Psoas muscle (tissue), 7 donors: ENCODE measurements at regions not wholly inside any gene's neighbourhood (a gene's known extent, or its start where the extent isn't known, plus 50 kb on each side); places are given as distances from the start of the nearest gene placed in this dataset.

ENCODE experiments used
- ATAC-seq, 4 donors: fragments of 200-7000 bp; cut with Tn5 transposase; one replicate each; pipeline ENCODE4 v1.9.1; 2020; ENCODE audit warnings: moderate library complexity in 3 of 4, mild to moderate bottlenecking in 2 of 4
- DNase-seq, 2 donors: peaks; one replicate each; pipeline ENCODE4 v3.0.0-alpha.2; 2020
- H3K27ac ChIP-seq: fragments of 200-600 bp; one replicate; pipeline ENCODE4 v1.8.0; 2022
- H3K27me3 ChIP-seq, 3 donors: fragments of 200-600 bp in 1 of 3; one replicate each; pipeline versions ENCODE4 v1.6.1 to v1.8.0; 2013 to 2022; ENCODE audit warnings: low read length in 2 of 3, mild to moderate bottlenecking in 2 of 3, moderate library complexity in 1 of 3; ENCODE audit not compliant: insufficient read depth in 3 of 3
- H3K36me3 ChIP-seq, 2 donors: fragments of 200-600 bp in 1 of 2; one replicate each; pipeline versions ENCODE4 v1.6.1 to v1.8.0; 2013 to 2022; ENCODE audit warnings: low read depth in 1 of 2, mild to moderate bottlenecking in 1 of 2, moderate library complexity in 1 of 2; ENCODE audit not compliant: insufficient read depth in 1 of 2
- H3K4me1 ChIP-seq: fragments of 200-600 bp; one replicate; pipeline ENCODE4 v1.8.0; 2022
- H3K4me3 ChIP-seq: fragments of 200-600 bp; one replicate; pipeline ENCODE4 v1.8.0; 2022; ENCODE audit warnings: mild to moderate bottlenecking
- H3K9me3 ChIP-seq: fragments of 200-600 bp; one replicate; pipeline ENCODE4 v1.8.0; 2022
- WGBS, 3 donors: extraction: QIAGEN DNeasy Blood & Tissue Kit; methylation state at CpG; one replicate each; pipeline versions ENCODE4 v1.1.6 to v1.1.7; 2013; 5-methylcytosine and 5-hydroxymethylcytosine counted together
- intact Hi-C, 2 donors: fragments of 100-400 bp; cut with DNase I; formaldehyde crosslinking; loops; one replicate each; pipeline versions ENCODE4 v1.11.0 to v1.14.2; 2022
- TF ChIP-seq, protein P1 (sequence below): fragments of 200-600 bp; IDR thresholded peaks from one replicate; pipeline ENCODE4 v1.8.0; 2022; ENCODE audit warnings: antibody characterized with exemption
- donor health status: healthy with polysubstance abuse.
- donor health status: DM: no; HTN: no; CAD: no; lungs with moderate emphysema.
- donor health status: Bipolar disorder and iron deficiency.
- donor health status: healthy.
- donor health status: DM: yes; HTN: yes; CAD: no.
- donor health status: DM: no; HTN: no; CAD: no.
- donor health status: DM: yes; HTN: yes; CAD: no.

DNA sequence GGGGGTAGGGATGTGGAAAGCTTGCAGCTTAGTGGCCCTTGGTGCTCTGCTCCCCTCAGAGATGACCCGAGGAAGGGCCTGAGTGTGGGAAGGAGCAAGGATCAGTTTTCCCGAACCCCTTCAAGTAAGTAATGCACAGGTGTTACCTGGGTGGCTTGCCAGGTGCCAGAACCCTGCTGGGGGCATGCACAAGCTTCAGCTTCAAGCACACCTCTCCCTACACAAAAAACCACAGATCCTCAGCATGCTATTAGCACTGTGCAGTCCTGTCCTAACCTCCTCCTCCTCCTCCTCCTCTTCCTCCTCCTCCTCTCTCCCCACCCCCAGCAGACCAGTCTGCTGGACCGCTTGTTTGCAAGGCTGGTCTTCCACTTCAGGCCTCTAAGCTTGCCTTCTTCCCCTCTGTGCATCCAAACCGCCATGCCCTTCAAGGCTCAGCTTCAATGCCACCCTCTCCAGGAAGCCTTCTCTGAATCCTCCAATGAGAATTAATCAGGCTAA is 114.8 kb downstream of the ACAA2 start:
- no peaks in the 10 kb centered on the region for H3K36me3 ChIP-seq
- intact Hi-C loops, result no loop called here
- DNase-seq, result no peak
- H3K27ac ChIP-seq, result no peak overlapping the region
- no peaks in the 10 kb centered on the region for H3K27me3 ChIP-seq
- H3K9me3 ChIP-seq, result no peaks in the 10 kb centered on the region
- H3K4me1 ChIP-seq, result peaks cover 2% of the 10 kb centered on the region
- ATAC-seq, result no peak
- TF ChIP-seq, protein P1, sequence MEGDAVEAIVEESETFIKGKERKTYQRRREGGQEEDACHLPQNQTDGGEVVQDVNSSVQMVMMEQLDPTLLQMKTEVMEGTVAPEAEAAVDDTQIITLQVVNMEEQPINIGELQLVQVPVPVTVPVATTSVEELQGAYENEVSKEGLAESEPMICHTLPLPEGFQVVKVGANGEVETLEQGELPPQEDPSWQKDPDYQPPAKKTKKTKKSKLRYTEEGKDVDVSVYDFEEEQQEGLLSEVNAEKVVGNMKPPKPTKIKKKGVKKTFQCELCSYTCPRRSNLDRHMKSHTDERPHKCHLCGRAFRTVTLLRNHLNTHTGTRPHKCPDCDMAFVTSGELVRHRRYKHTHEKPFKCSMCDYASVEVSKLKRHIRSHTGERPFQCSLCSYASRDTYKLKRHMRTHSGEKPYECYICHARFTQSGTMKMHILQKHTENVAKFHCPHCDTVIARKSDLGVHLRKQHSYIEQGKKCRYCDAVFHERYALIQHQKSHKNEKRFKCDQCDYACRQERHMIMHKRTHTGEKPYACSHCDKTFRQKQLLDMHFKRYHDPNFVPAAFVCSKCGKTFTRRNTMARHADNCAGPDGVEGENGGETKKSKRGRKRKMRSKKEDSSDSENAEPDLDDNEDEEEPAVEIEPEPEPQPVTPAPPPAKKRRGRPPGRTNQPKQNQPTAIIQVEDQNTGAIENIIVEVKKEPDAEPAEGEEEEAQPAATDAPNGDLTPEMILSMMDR, result no peak
- 74 to 82% (median 79%) methylated on average over 4 of the region's 4 CpGs for WGBS, 3 donors
- no peak overlapping the region for H3K4me3 ChIP-seq

DNA sequence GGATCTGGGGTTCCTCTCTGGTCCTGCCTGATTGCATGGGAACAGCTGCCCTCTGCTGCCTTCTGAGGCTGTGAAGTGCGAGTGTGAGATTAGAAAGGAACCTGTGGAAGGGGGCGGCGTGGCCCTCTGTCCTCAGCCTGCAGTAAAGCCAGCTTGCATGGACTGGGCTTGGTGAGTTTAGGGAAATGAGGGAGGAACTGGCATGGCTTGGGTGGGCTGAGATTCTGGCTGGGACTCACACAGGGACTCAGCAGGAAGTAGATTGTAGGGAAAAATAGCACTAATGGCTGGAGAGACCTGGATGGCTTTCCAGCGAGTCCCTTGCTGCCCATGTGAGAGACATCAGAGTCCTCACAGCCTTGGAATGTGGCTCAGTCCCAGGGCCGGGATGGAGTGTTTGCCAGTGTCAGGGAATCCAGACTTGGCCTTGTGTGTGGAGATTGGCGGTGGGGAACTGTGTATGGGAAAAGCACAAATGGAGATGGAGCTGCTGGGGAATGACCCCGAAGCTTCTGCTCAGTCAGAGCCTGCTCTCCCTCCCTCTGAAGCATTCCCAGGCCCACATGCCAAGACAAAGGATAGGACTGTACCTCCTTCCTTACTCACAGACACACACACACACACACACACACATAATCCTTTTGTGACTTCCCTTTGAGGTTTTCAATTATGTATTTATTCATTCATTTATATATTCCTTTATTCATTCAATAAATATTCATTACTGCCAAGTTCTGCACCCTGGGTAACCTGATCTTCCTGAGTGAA is 115.4 kb downstream of the ACAA2 start:
- H3K27ac ChIP-seq, result no peak overlapping the region
- ATAC-seq, result peak; percentile 39 to 62 (median 46)
- intact Hi-C loops, result no loop called here
- H3K4me1 ChIP-seq, result peaks cover 2% of the 10 kb centered on the region
- 27 to 40% (median 31%) methylated on average over 7 of the region's 7 CpGs for WGBS, 3 donors
- no peaks in the 10 kb centered on the region for H3K27me3 ChIP-seq
- no peak overlapping the region for H3K4me3 ChIP-seq
- DNase-seq, result peak in 1 of 2 donors; percentile 33
- H3K9me3 ChIP-seq, result no peaks in the 10 kb centered on the region
- TF ChIP-seq, protein P1, result no peak
- no peaks in the 10 kb centered on the region for H3K36me3 ChIP-seq

DNA sequence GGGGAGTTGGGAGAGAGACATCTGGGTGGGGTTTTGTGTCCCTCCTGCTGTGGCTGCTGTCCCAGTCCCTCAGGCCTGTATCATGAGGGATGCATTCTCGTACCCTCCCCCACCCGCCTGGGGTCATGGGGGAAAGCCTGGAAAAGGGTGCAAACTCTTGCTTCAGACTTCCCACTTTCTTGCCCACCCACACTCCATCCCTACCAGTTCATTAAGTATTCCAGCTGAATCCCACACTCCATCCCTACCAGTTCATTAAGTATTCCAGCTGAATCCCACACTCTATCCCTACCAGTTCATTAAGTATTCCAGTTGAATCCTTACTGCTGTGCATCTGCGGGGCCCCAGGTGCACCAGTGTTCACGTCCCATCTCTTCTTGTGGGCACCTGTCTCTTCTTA is 116.3 kb downstream of the ACAA2 start:
- 91 to 97% (median 96%) methylated on average over 4 of the region's 4 CpGs for WGBS, 3 donors
- no peak for ATAC-seq
- intact Hi-C loops, result no loop called here
- Histone ChIP-seq H3K27me3 (no peaks in the 10 kb centered on the region), H3K36me3 (no peaks in the 10 kb centered on the region), H3K4me3 (no peak overlapping the region), H3K9me3 (no peaks in the 10 kb centered on the region), H3K27ac (no peak overlapping the region), H3K4me1 (peaks cover 2% of the 10 kb centered on the region)
- no peak for DNase-seq
- TF ChIP-seq, protein P1, result no peak

DNA sequence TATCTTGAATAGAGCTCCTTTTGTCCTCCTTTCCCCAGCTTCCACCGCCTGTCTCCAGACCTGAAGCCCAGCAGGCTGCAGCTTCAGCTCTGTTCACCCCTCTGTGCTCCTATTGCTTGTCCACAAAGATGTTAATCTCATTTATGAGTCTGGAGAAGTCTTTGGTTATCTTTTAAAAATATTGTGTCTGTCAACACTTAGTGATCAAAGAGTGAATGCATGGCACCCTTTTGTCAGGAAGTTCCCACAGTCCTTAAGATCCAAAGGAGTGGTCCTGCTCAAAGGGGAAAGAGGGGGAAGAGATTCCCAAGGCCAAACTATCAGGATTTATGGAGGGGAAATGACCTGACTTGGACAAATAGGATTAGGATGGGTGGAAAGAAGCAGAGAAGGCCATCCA is 118.9 kb downstream of the ACAA2 start:
- H3K4me1 ChIP-seq, result peaks cover 2% of the 10 kb centered on the region
- DNase-seq, result no peak
- no peak overlapping the region for H3K27ac ChIP-seq
- H3K27me3 ChIP-seq, result no peaks in the 10 kb centered on the region
- H3K36me3 ChIP-seq, result no peaks in the 10 kb centered on the region
- no peak for ATAC-seq
- TF ChIP-seq, protein P1, result no peak
- WGBS, 3 donors, result 92 to 100% (median 95%) methylated on average over 1 of the region's 1 CpG
- intact Hi-C loops, result no loop called here
- no peak overlapping the region for H3K4me3 ChIP-seq
- no peaks in the 10 kb centered on the region for H3K9me3 ChIP-seq

DNA sequence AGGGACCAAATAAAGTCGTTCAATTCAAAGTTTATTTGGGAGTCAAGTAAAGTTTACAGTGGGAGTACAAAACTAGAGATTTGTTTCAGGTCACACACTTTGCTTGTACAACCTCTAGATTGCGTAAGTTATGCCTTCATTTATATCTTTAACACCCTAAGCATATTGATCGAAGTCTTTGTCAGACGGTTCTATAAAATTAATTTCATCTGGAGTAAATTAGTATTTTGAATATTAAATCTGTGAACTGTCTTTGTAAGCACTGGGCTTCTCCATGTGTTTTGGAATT is 119.7 kb downstream of the ACAA2 start:
- intact Hi-C loops, result no loop called here
- peaks cover 2% of the 10 kb centered on the region for H3K4me1 ChIP-seq
- H3K4me3 ChIP-seq, result no peak overlapping the region
- no peak overlapping the region for H3K27ac ChIP-seq
- no peaks in the 10 kb centered on the region for H3K27me3 ChIP-seq
- no peak for DNase-seq
- 77 to 81% (median 78%) methylated on average over 4 of the region's 4 CpGs for WGBS, 3 donors
- ATAC-seq, result no peak
- no peaks in the 10 kb centered on the region for H3K36me3 ChIP-seq
- TF ChIP-seq, protein P1, result no peak
- no peaks in the 10 kb centered on the region for H3K9me3 ChIP-seq
